ENCODE measurements at regions not wholly inside any gene's neighbourhood (a gene's known extent, or its start where the extent isn't known, plus 50 kb on each side); places are given as distances from the start of the nearest gene placed in this dataset.

DNA sequence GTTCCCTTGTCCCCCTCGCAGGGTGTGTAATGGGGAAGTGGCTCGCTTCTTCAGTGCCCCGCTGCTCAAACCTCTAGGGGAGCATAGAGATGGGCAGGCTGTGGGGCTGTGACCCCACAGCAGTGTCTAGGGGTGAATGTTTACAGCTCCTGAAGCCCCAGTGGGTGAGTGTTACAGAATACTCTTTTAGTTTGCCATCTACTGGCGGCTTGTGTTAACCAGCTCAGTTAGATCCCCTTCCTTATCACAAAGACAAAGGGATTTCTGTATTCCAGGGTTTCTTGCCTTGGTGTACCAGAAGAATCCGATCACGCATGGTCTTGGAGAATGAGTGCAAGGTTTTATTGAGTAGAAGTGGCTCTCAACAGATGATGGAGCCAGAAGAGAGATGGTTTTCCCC, 108.1 kb upstream of the IQCM start:
- no peak overlapping the region for H3K4me3 ChIP-seq (ENCODE audit: low read depth, low read length)
- TF ChIP-seq, protein P1, sequence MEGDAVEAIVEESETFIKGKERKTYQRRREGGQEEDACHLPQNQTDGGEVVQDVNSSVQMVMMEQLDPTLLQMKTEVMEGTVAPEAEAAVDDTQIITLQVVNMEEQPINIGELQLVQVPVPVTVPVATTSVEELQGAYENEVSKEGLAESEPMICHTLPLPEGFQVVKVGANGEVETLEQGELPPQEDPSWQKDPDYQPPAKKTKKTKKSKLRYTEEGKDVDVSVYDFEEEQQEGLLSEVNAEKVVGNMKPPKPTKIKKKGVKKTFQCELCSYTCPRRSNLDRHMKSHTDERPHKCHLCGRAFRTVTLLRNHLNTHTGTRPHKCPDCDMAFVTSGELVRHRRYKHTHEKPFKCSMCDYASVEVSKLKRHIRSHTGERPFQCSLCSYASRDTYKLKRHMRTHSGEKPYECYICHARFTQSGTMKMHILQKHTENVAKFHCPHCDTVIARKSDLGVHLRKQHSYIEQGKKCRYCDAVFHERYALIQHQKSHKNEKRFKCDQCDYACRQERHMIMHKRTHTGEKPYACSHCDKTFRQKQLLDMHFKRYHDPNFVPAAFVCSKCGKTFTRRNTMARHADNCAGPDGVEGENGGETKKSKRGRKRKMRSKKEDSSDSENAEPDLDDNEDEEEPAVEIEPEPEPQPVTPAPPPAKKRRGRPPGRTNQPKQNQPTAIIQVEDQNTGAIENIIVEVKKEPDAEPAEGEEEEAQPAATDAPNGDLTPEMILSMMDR (IDR thresholded peaks at IDR 0.05; ENCODE audit: insufficient read depth, low read depth, low read length, missing control alignments) = no peak

DNA sequence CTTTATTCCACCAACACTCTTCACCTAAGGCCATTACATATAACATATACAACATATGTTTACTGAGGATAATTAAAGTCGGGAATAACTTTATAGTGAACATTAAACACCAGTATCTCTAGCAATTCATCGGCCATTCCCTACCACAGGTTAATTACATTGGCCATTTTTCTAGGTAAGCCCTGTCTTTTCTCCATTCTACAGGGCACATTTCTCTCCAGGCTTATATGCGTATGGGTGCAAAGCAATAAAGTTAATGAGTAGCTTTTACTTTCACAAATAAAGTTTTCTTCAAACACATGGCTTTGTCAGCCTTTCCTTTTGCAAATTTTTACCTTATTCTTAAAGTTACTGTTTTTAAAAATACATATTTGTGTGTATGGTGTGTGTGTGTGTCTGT, 111.9 kb upstream of the IQCM start:
- H3K4me3 ChIP-seq (ENCODE audit: low read depth, low read length) = no peak overlapping the region
- TF ChIP-seq, protein P1 (IDR thresholded peaks at IDR 0.05; ENCODE audit: insufficient read depth, low read depth, low read length, missing control alignments) = no peak
- DNase-seq (ENCODE audit: low read depth) = no peak

More for the DNA sequence above, 108.1 kb upstream of the IQCM start:
- DNase-seq (ENCODE audit: low read depth) = no peak

DNA sequence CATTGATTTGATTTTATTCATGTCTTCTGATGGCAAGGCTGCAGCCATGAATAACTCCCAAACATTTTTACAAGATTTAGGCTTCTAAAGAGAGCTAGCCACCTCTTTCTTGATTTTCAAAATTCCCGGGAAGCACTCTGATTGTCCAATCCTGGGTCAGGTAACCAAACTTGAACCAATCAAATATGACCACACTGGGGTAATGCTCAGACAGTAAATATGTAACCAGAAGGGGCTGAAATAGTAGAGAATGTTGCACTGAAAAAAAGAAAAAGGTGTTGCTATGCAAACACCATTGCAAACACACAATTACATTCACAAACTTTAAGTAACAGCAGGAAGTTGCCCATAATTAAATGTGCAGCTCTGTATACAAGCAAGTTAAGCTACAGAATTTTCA, 112.9 kb upstream of the IQCM start:
- DNase-seq (ENCODE audit: low read depth) = no peak
- H3K4me3 ChIP-seq (ENCODE audit: low read depth, low read length) = no peak overlapping the region
- TF ChIP-seq, protein P1 (IDR thresholded peaks at IDR 0.05; ENCODE audit: insufficient read depth, low read depth, low read length, missing control alignments) = no peak

DNA sequence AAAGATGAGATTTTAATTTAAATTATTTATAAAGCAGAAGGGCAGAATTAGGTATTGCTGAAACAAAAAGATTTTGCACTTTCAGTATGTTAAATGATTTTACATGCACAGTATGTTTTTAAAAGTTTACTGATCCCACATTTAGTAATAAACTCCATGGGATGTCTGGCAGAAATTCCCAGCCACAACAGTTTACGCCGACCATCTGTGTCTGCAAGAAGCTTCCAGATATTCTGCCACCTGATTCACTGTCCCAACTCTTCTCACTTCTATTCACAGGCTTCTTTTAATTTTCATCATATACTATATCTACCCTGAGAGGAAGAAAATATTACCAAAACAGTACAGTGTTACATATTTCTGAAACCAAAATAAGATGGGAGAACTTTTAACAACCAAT, 115.8 kb upstream of the IQCM start:
- DNase-seq (ENCODE audit: low read depth) = no peak
- TF ChIP-seq, protein P1 (IDR thresholded peaks at IDR 0.05; ENCODE audit: insufficient read depth, low read depth, low read length, missing control alignments) = no peak
- no peak overlapping the region for H3K4me3 ChIP-seq (ENCODE audit: low read depth, low read length)

DNA sequence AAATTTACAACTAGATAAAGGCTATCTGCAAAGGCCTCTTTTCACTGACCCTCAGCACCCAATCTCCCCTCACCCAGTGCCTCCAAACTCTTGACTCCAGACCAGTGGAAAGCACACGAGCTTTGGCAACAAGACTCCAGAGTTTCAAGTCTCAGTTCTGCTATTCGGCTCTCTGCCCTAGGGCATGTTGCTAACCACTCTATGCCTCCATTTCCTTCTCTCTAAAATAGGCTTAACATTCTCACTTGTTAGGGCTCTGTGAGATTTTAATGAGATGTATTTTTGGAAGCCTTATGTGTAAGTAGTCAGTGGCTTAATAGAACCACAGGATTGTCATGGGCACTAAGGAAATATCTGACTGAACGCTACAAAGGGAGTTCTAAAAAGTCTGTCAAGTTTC, 116.5 kb upstream of the IQCM start:
- TF ChIP-seq, protein P1 (IDR thresholded peaks at IDR 0.05; ENCODE audit: insufficient read depth, low read depth, low read length, missing control alignments) = no peak
- no peak for DNase-seq (ENCODE audit: low read depth)
- H3K4me3 ChIP-seq (ENCODE audit: low read depth, low read length) = no peak overlapping the region

DNA sequence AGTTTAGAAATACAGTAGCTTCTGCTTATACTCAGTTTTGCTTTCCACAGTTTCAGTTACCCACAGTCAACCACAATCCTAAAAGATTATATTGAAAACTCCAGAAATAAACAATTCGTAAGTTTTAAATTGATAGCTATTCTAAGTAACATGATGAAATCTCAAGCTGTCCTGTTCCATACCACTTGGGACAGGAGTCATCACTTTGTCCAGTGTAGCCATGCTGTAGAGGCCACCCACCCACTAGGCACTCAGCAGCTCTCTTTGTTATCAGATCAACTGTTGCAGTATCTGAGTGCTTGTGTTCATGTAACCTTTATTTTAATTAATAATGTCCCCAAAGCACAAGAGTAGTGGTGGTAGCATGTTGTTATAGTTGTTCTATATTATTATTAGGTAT, 117.5 kb upstream of the IQCM start:
- DNase-seq (ENCODE audit: low read depth) = no peak
- TF ChIP-seq, protein P1 (IDR thresholded peaks at IDR 0.05; ENCODE audit: insufficient read depth, low read depth, low read length, missing control alignments) = no peak
- no peak overlapping the region for H3K4me3 ChIP-seq (ENCODE audit: low read depth, low read length)

DNA sequence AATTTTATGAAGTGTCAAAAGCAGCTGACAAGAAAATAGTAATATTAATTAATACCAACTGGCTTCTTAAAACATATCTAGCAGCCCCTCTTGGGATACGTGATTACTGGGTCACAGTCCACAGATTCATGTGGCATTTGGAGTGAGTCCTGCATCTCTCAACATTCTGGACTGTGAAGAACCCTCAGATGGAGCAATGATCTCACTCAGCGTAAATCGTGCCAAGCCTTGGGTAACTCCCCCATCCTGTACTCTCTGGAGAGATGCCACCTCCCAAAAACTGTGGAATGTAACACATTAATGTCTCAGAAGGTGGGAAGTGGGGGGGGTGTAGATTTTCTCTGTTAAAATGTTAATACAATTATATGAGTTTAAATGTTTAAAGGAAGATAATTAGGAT, 118.2 kb upstream of the IQCM start:
- no peak for DNase-seq (ENCODE audit: low read depth)
- TF ChIP-seq, protein P1 (IDR thresholded peaks at IDR 0.05; ENCODE audit: insufficient read depth, low read depth, low read length, missing control alignments) = no peak
- no peak overlapping the region for H3K4me3 ChIP-seq (ENCODE audit: low read depth, low read length)
